H9 (cell line): ENCODE measurements at regions not wholly inside any gene's neighbourhood (a gene's known extent, or its start where the extent isn't known, plus 50 kb on each side); places are given as distances from the start of the nearest gene placed in this dataset.
"Not testable (repeated sequence)": the region's sequence is repeated elsewhere in the genome, so short reads cannot be mapped to it uniquely, and the experiment has no call there.

Experiments
- DNase-seq: peaks from one replicate; pipeline ENCODE4 v3.0.0-alpha.2; 2017
- H2AFZ ChIP-seq: one replicate; pipeline ENCODE4 v1.6.1; 2013; ENCODE audit warnings: mild to moderate bottlenecking, low read length, control low read depth, moderate library complexity
- H2AK5ac ChIP-seq: 2 replicates; pipeline ENCODE4 v1.6.1; 2013; ENCODE audit warnings: low read length, control low read depth, mixed read lengths; ENCODE audit not compliant: insufficient read length
- H2BK120ac ChIP-seq: one replicate; pipeline ENCODE4 v1.6.1; 2013; ENCODE audit warnings: low read depth, mild to moderate bottlenecking, low read length, control low read depth, inconsistent platforms; ENCODE audit not compliant: poor library complexity, severe bottlenecking
- H2BK12ac ChIP-seq: 2 replicates; pipeline ENCODE4 v1.6.1; 2013; ENCODE audit warnings: low read length, control low read depth, mixed read lengths, low read depth; ENCODE audit not compliant: insufficient read length
- H2BK15ac ChIP-seq: 2 replicates; pipeline ENCODE4 v1.6.1; 2013; ENCODE audit warnings: low read depth, low read length, control low read depth
- H2BK20ac ChIP-seq: one replicate; pipeline ENCODE4 v1.6.1; 2013; ENCODE audit warnings: low read depth, mild to moderate bottlenecking, low read length, control low read depth, inconsistent platforms; ENCODE audit not compliant: poor library complexity, severe bottlenecking
- H2BK5ac ChIP-seq: 2 replicates; pipeline ENCODE4 v1.6.1; 2013; ENCODE audit warnings: low read length, control low read depth, mixed read lengths; ENCODE audit not compliant: insufficient read length
- H3K14ac ChIP-seq: 2 replicates; pipeline ENCODE4 v1.6.1; 2013; ENCODE audit warnings: low read length, control low read depth; ENCODE audit not compliant: insufficient read depth
- H3K18ac ChIP-seq: 2 replicates; pipeline ENCODE4 v1.6.1; 2013; ENCODE audit warnings: low read depth, mild to moderate bottlenecking, mixed read lengths, low read length, control low read depth; ENCODE audit not compliant: insufficient read length
- H3K23ac ChIP-seq: 2 replicates; pipeline ENCODE4 v1.6.1; 2013; ENCODE audit warnings: low read length, control low read depth, mixed read lengths, low read depth; ENCODE audit not compliant: insufficient read length
- H3K23me2 ChIP-seq: 2 replicates; pipeline ENCODE4 v1.6.1; 2013; ENCODE audit warnings: low read depth, mild to moderate bottlenecking, mixed read lengths, low read length, control low read depth; ENCODE audit not compliant: insufficient read length, poor library complexity, severe bottlenecking
- H3K27ac ChIP-seq: 2 replicates; pipeline ENCODE4 v1.5.1; 2013; ENCODE audit warnings: low read length, control low read depth, mixed read lengths, low read depth; ENCODE audit not compliant: insufficient read length
- H3K27me3 ChIP-seq: 2 replicates; pipeline ENCODE4 v1.6.1; 2013; ENCODE audit warnings: low read length, control low read depth, inconsistent platforms; ENCODE audit not compliant: insufficient read depth
- H3K4ac ChIP-seq: 2 replicates; pipeline ENCODE4 v1.6.1; 2013; ENCODE audit warnings: low read depth, mild to moderate bottlenecking, control low read depth, inconsistent platforms, low read length, moderate library complexity
- H3K4me1 ChIP-seq: 2 replicates; pipeline ENCODE4 v1.6.1; 2013; ENCODE audit warnings: low read length, control low read depth, inconsistent platforms; ENCODE audit not compliant: insufficient read depth
- H3K4me2 ChIP-seq: 2 replicates; pipeline ENCODE4 v1.6.1; 2013; ENCODE audit warnings: low read length, control low read depth, mixed read lengths; ENCODE audit not compliant: insufficient read length, insufficient read depth
- H3K56ac ChIP-seq: 2 replicates; pipeline ENCODE4 v1.6.1; 2013; ENCODE audit warnings: low read depth, mild to moderate bottlenecking, mixed read lengths, low read length, control low read depth; ENCODE audit not compliant: insufficient read length
- H3K79me1 ChIP-seq: 2 replicates; pipeline ENCODE4 v1.6.1; 2013; ENCODE audit warnings: low read depth, mild to moderate bottlenecking, moderate library complexity, low read length, control low read depth, inconsistent platforms; ENCODE audit not compliant: insufficient read depth, poor library complexity, severe bottlenecking
- H3K79me2 ChIP-seq: 2 replicates; pipeline ENCODE4 v1.6.1; 2013; ENCODE audit warnings: low read length, control low read depth, inconsistent platforms; ENCODE audit not compliant: insufficient read depth
- H3K9ac ChIP-seq: 2 replicates; pipeline ENCODE4 v1.6.1; 2013; ENCODE audit warnings: low read length, control low read depth, mixed read lengths; ENCODE audit not compliant: insufficient read length; ENCODE audit errors: extremely low read depth
- H3K9me3 ChIP-seq: one replicate; pipeline ENCODE4 v1.6.1; 2013; ENCODE audit warnings: low read depth, low read length, inconsistent platforms; ENCODE audit not compliant: control insufficient read depth
- H3T11ph ChIP-seq: one replicate; pipeline ENCODE4 v1.6.1; 2013; ENCODE audit warnings: mild to moderate bottlenecking, low read length, control low read depth, inconsistent platforms
- H4K20me1 ChIP-seq: one replicate; pipeline ENCODE4 v1.6.1; 2013; ENCODE audit not compliant: control insufficient read depth, insufficient read length, insufficient read depth
- H4K5ac ChIP-seq: 2 replicates; pipeline ENCODE4 v1.6.1; 2013; ENCODE audit warnings: low read depth, mild to moderate bottlenecking, mixed read lengths, low read length, control low read depth; ENCODE audit not compliant: insufficient read length
- H4K8ac ChIP-seq: replicated peaks from 2 replicates; pipeline ENCODE4 v1.6.1; 2013; ENCODE audit warnings: low read length, control low read depth, mixed read lengths, low read depth; ENCODE audit not compliant: insufficient read length
- H4K91ac ChIP-seq: 2 replicates; pipeline ENCODE4 v1.6.1; 2013; ENCODE audit warnings: low read depth, mild to moderate bottlenecking, moderate library complexity, mixed read lengths, low read length, control low read depth; ENCODE audit not compliant: insufficient read length
- H3K27ac Mint-ChIP-seq, 3 experiments: 2 replicates in 2 of 3; 3 replicates in 1 of 3; pipeline ENCODE4 v1.8.0; 2020 to 2021; ENCODE audit warnings: mixed read lengths in 3 of 3, mild to moderate bottlenecking in 1 of 3, moderate library complexity in 1 of 3
- H3K27me3 Mint-ChIP-seq: 2 replicates; pipeline ENCODE4 v1.8.0; 2021; ENCODE audit warnings: low read depth, mild to moderate bottlenecking, moderate library complexity, mixed read lengths
- H3K36me3 Mint-ChIP-seq, 3 experiments: 2 replicates in 2 of 3; 3 replicates in 1 of 3; pipeline ENCODE4 v1.8.0; 2020 to 2021; ENCODE audit warnings: low read depth in 3 of 3, mixed read lengths in 3 of 3; ENCODE audit not compliant: insufficient read depth in 1 of 3
- H3K4me1 Mint-ChIP-seq, 2 experiments: 2 replicates each; pipeline ENCODE4 v1.8.0; 2020; ENCODE audit warnings: mixed read lengths in 2 of 2
- H3K4me3 Mint-ChIP-seq, 2 experiments: 2 replicates in 1 of 2; 3 replicates in 1 of 2; pipeline ENCODE4 v1.8.0; 2020 to 2021; ENCODE audit warnings: mild to moderate bottlenecking in 2 of 2, mixed read lengths in 2 of 2, moderate library complexity in 1 of 2
- H3K9me3 Mint-ChIP-seq, 2 experiments: 2 replicates in 1 of 2; 3 replicates in 1 of 2; pipeline ENCODE4 v1.8.0; 2020; ENCODE audit warnings: mild to moderate bottlenecking in 2 of 2, mixed read lengths in 2 of 2, moderate library complexity in 1 of 2
- CTCF ChIP-seq: fragments of 200-600 bp; sonication (generic); conservative IDR thresholded peaks from 3 replicates; pipeline ENCODE4 v1.8.0; 2021; ENCODE audit warnings: antibody characterized with exemption, mild to moderate bottlenecking
- WGBS: extraction: QIAGEN DNeasy Blood & Tissue Kit; methylation state at CpG from one replicate; pipeline ENCODE4 v1.1.7; 2013; ENCODE audit warnings: missing lambda C conversion rate, low lambda C conversion rate, mixed read lengths; ENCODE audit not compliant: insufficient read length; ENCODE audit errors: extremely low coverage; 5-methylcytosine and 5-hydroxymethylcytosine counted together

- H3K4me1 ChIP-seq, result peaks cover 6% of the 10 kb centered on the region
Measured at GRCh38 chrX:122220644-122221373, 963.3 kb upstream of the GRIA3 start.

GRCh38 chrX:122221810-122222209 is 962.3 kb upstream of the GRIA3 start:
- not testable (repeated sequence) for H3K4ac ChIP-seq, H3K23ac ChIP-seq, H4K8ac ChIP-seq, H2BK5ac ChIP-seq, H3K27me3 Mint-ChIP-seq, H3K79me1 ChIP-seq, H2AFZ ChIP-seq, H4K5ac ChIP-seq, H2BK15ac ChIP-seq, H3K9me3 ChIP-seq, H3K23me2 ChIP-seq, H2BK12ac ChIP-seq, H3K27me3 ChIP-seq, H2BK120ac ChIP-seq, H3K14ac ChIP-seq, H3K18ac ChIP-seq, H3K56ac ChIP-seq, H4K91ac ChIP-seq, H3K4me1 ChIP-seq, H4K20me1 ChIP-seq, H2AK5ac ChIP-seq, H2BK20ac ChIP-seq
- peaks cover 62 to 64% of the 10 kb centered on the region in 2 experiments for H3K4me1 Mint-ChIP-seq
- peak overlapping the region; percentile 19 for H3T11ph ChIP-seq
- H3K27ac Mint-ChIP-seq, result peak overlapping the region; percentile 97 to 99 (median 99)
- H3K27ac ChIP-seq, result peak overlapping the region; percentile 97
- no CpG with 5 or more reads among the region's 4 CpGs for WGBS
- peaks cover 3 to 16% of the 10 kb centered on the region in 2 experiments; a peak in 4 of 5 replicates for H3K9me3 Mint-ChIP-seq
- peaks cover 46 to 53% (median 47%) of the 10 kb centered on the region in 3 experiments for H3K36me3 Mint-ChIP-seq
- peak overlapping the region; percentile 94 to 97 for H3K4me3 Mint-ChIP-seq
- H3K79me2 ChIP-seq, result peaks cover 14% of the 10 kb centered on the region
- peak overlapping the region; percentile 94 for H3K4me2 ChIP-seq
- peak overlapping the region; percentile 41 for H3K9ac ChIP-seq
- peak; percentile 69 for DNase-seq

More at GRCh38 chrX:122220644-122221373, 963.3 kb upstream of the GRIA3 start:
- Histone ChIP-seq H4K91ac (no peak overlapping the region), H4K5ac (no peak overlapping the region), H3K14ac (peak overlapping the region; percentile 61; the same call in 1 of the 2 replicates), H3K23ac (no peak overlapping the region), H4K8ac (no peak overlapping the region), H3K4ac (no peak overlapping the region), H3K9me3 (no peaks in the 10 kb centered on the region), H3K9ac (peak overlapping the region; percentile 41), H3K4me2 (peak overlapping the region; percentile 94), H3K27ac (peak overlapping the region; percentile 97), H2AFZ (no peak overlapping the region), H2BK20ac (no peak overlapping the region), H2BK15ac (no peak overlapping the region), H3K18ac (peak overlapping the region; percentile 73), H3K79me1 (no peaks in the 10 kb centered on the region), H3K23me2 (peaks cover 5% of the 10 kb centered on the region), H4K20me1 (no peaks in the 10 kb centered on the region), H2BK12ac (peak overlapping the region; percentile 52), H2AK5ac (peak overlapping the region; percentile 18), H3K27me3 (no peaks in the 10 kb centered on the region), H2BK120ac (no peak overlapping the region), H3K79me2 (peaks cover 14% of the 10 kb centered on the region), H3K56ac (peak overlapping the region; percentile 60), H2BK5ac (peak overlapping the region; percentile 82), H3T11ph (peak overlapping the region; percentile 39)
- Mint-ChIP-seq H3K27me3 (no peaks in the 10 kb centered on the region), H3K27ac (peak overlapping the region; percentile 97 to 99 (median 99)), H3K36me3 (peaks cover 36 to 50% (median 37%) of the 10 kb centered on the region in 3 experiments), H3K4me3 (peak overlapping the region; percentile 94 to 97), H3K4me1 (peaks cover 54% of the 10 kb centered on the region in 2 experiments), H3K9me3 (peaks cover 3 to 14% of the 10 kb centered on the region in 2 experiments; a peak in 4 of 5 replicates)
- TF ChIP-seq CTCF, result no peak
- no CpG with 5 or more reads among the region's 3 CpGs for WGBS
- peak; percentile 95 for DNase-seq
